ENCODE measurements at regions not wholly inside any gene's neighbourhood (a gene's known extent, or its start where the extent isn't known, plus 50 kb on each side); places are given as distances from the start of the nearest gene placed in this dataset.
"Not testable (repeated sequence)": the region's sequence is repeated elsewhere in the genome, so short reads cannot be mapped to it uniquely, and the experiment has no call there.

GRCh38 chr7:68087401-68087800 lies 1090.8 kb downstream of the TYW1 start:
- no peak for TF ChIP-seq CTCF (conservative IDR thresholded peaks at IDR 0.05; ENCODE audit: low read depth, low read length)
- H3K36me3 ChIP-seq (ENCODE audit: insufficient read depth) = no peaks in the 10 kb centered on the region
- no peak overlapping the region for H3K4me3 ChIP-seq (IDR thresholded peaks at IDR 0.05; ENCODE audit: insufficient read depth, low read depth, low read length)
- H2AFZ ChIP-seq (ENCODE audit: low read depth) = no peak overlapping the region
- H3K9ac ChIP-seq = no peak overlapping the region
- H3K79me2 ChIP-seq (ENCODE audit: insufficient read depth, low read depth) = no peaks in the 10 kb centered on the region
- H3K4me2 ChIP-seq = no peak overlapping the region
- H3K27ac ChIP-seq = no peak overlapping the region
- H3K4me1 ChIP-seq (ENCODE audit: low read depth, poor library complexity, severe bottlenecking) = no peaks in the 10 kb centered on the region
- H3K27me3 ChIP-seq (ENCODE audit: insufficient read depth, low read depth) = no peaks in the 10 kb centered on the region
- H4K20me1 ChIP-seq (ENCODE audit: insufficient read depth) = no peaks in the 10 kb centered on the region

- Histone ChIP-seq H4K20me1 (ENCODE audit: insufficient read depth) (no peaks in the 10 kb centered on the region), H3K36me3 (ENCODE audit: insufficient read depth) (no peaks in the 10 kb centered on the region), H3K4me3 (IDR thresholded peaks at IDR 0.05; ENCODE audit: insufficient read depth, low read depth, low read length) (no peak overlapping the region), H3K79me2 (ENCODE audit: insufficient read depth, low read depth) (no peaks in the 10 kb centered on the region), H3K4me2 (no peak overlapping the region), H3K4me1 (ENCODE audit: low read depth, poor library complexity, severe bottlenecking) (no peaks in the 10 kb centered on the region), H3K9ac (no peak overlapping the region), H3K27me3 (ENCODE audit: insufficient read depth, low read depth) (no peaks in the 10 kb centered on the region), H2AFZ (ENCODE audit: low read depth) (no peak overlapping the region), H3K27ac (no peak overlapping the region)
- TF ChIP-seq CTCF (conservative IDR thresholded peaks at IDR 0.05; ENCODE audit: low read depth, low read length) = no peak
These were observed 1092.2 kb downstream of the TYW1 start for GRCh38 chr7:68088879-68089278.

GRCh38 chr7:68090256-68090655 lies 1093.6 kb downstream of the TYW1 start:
- H3K9ac ChIP-seq; H3K79me2 ChIP-seq (ENCODE audit: insufficient read depth, low read depth): not testable (repeated sequence)

GRCh38 chr7:68103319-68103718 lies 1106.7 kb downstream of the TYW1 start:
- H3K4me1 ChIP-seq (ENCODE audit: low read depth, poor library complexity, severe bottlenecking) = peaks cover 12% of the 10 kb centered on the region
- no peak overlapping the region for H2AFZ ChIP-seq (ENCODE audit: low read depth)
- H3K4me3 ChIP-seq (IDR thresholded peaks at IDR 0.05; ENCODE audit: insufficient read depth, low read depth, low read length) = no peak overlapping the region
- H3K27ac ChIP-seq = no peak overlapping the region
- H4K20me1 ChIP-seq (ENCODE audit: insufficient read depth) = no peaks in the 10 kb centered on the region
- no peak overlapping the region for H3K4me2 ChIP-seq
- no peaks in the 10 kb centered on the region for H3K79me2 ChIP-seq (ENCODE audit: insufficient read depth, low read depth)
- no peak overlapping the region for H3K9ac ChIP-seq
- no peak for TF ChIP-seq CTCF (conservative IDR thresholded peaks at IDR 0.05; ENCODE audit: low read depth, low read length)
- H3K27me3 ChIP-seq (ENCODE audit: insufficient read depth, low read depth) = no peaks in the 10 kb centered on the region
- H3K36me3 ChIP-seq (ENCODE audit: insufficient read depth) = no peaks in the 10 kb centered on the region

More at GRCh38 chr7:68090256-68090655, 1093.6 kb downstream of the TYW1 start:
- not testable (repeated sequence) for H3K27me3 ChIP-seq (ENCODE audit: insufficient read depth, low read depth); H3K4me2 ChIP-seq; H3K36me3 ChIP-seq (ENCODE audit: insufficient read depth); H4K20me1 ChIP-seq (ENCODE audit: insufficient read depth); H3K27ac ChIP-seq; H3K4me3 ChIP-seq (IDR thresholded peaks at IDR 0.05; ENCODE audit: insufficient read depth, low read depth, low read length); H2AFZ ChIP-seq (ENCODE audit: low read depth); H3K4me1 ChIP-seq (ENCODE audit: low read depth, poor library complexity, severe bottlenecking)

GRCh38 chr7:68107261-68107660 lies 1110.6 kb downstream of the TYW1 start:
- H3K27me3 ChIP-seq (ENCODE audit: insufficient read depth, low read depth) = no peaks in the 10 kb centered on the region
- no peak overlapping the region for H3K9ac ChIP-seq
- no peaks in the 10 kb centered on the region for H4K20me1 ChIP-seq (ENCODE audit: insufficient read depth)
- no peaks in the 10 kb centered on the region for H3K79me2 ChIP-seq (ENCODE audit: insufficient read depth, low read depth)
- no peak overlapping the region for H3K4me2 ChIP-seq
- no peak overlapping the region for H3K27ac ChIP-seq
- H3K4me3 ChIP-seq (IDR thresholded peaks at IDR 0.05; ENCODE audit: insufficient read depth, low read depth, low read length) = no peak overlapping the region
- H3K4me1 ChIP-seq (ENCODE audit: low read depth, poor library complexity, severe bottlenecking) = peaks cover 19% of the 10 kb centered on the region
- no peak for TF ChIP-seq CTCF (conservative IDR thresholded peaks at IDR 0.05; ENCODE audit: low read depth, low read length)
- no peak overlapping the region for H2AFZ ChIP-seq (ENCODE audit: low read depth)
- no peaks in the 10 kb centered on the region for H3K36me3 ChIP-seq (ENCODE audit: insufficient read depth)
